ENCODE measurements at regions not wholly inside any gene's neighbourhood (a gene's known extent, or its start where the extent isn't known, plus 50 kb on each side); places are given as distances from the start of the nearest gene placed in this dataset.

DNA sequence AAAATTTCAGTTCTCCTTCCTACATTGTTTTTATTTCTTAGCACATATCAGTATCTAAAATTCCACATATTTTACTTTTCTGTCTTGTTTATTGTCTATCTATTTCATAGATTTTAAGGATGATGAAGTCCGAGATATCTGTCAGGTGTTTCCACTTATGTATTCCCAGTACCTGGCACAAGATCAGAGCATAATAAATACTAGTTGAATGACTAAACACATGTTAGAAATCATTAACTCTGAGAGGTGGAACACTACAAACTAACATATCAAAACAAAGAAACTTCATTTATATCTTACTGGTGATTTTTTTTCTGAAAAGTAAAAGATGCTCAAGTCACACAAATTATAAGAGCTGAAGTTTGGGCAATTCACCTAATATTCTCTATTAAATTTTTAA, 1208.3 kb downstream of the PCDH9 start:
- Histone ChIP-seq H3K9me3 (no peaks in the 10 kb centered on the region), H3K27me3 (replicated peaks; ENCODE audit: insufficient read depth) (no peaks in the 10 kb centered on the region), H3K4me3 (no peak overlapping the region), H3K4me1 (replicated peaks) (no peaks in the 10 kb centered on the region), H3K36me3 (no peaks in the 10 kb centered on the region), H3K27ac (no peak overlapping the region)
- 38% methylated on average over 1 of the region's 1 CpG for WGBS
- intact Hi-C loops (cut with DNase I), result no loop called here
- no peak for DNase-seq (ENCODE audit: low spot score)
- TF ChIP-seq POLR2AphosphoS5 (IDR thresholded peaks at IDR 0.05) (no peak), POLR2A (IDR thresholded peaks at IDR 0.05) (no peak)
- TF ChIP-seq, protein P1, sequence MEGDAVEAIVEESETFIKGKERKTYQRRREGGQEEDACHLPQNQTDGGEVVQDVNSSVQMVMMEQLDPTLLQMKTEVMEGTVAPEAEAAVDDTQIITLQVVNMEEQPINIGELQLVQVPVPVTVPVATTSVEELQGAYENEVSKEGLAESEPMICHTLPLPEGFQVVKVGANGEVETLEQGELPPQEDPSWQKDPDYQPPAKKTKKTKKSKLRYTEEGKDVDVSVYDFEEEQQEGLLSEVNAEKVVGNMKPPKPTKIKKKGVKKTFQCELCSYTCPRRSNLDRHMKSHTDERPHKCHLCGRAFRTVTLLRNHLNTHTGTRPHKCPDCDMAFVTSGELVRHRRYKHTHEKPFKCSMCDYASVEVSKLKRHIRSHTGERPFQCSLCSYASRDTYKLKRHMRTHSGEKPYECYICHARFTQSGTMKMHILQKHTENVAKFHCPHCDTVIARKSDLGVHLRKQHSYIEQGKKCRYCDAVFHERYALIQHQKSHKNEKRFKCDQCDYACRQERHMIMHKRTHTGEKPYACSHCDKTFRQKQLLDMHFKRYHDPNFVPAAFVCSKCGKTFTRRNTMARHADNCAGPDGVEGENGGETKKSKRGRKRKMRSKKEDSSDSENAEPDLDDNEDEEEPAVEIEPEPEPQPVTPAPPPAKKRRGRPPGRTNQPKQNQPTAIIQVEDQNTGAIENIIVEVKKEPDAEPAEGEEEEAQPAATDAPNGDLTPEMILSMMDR (IDR thresholded peaks at IDR 0.05), result no peak

DNA sequence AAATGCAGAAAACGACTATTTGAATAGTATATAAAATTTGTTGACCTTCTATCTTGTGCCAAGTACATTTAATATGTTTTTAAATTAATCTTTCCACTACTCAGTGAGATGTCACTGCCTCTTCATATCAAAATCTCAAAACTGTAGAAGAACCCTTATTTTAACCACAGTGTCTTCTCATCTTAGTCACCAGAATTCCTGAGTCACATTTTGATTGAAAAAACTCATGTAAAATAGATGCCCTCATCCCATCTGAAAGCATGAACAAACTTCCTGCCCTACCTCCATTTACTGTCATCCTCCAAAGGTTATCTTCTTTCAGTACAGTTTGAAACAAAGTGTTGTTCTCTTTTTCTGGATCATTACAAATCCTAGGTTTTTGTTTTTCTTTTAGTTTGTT, 1215.4 kb downstream of the PCDH9 start:
- no peaks in the 10 kb centered on the region for H3K9me3 ChIP-seq
- no peak for DNase-seq (ENCODE audit: low spot score)
- intact Hi-C loops (cut with DNase I), result no loop called here
- H3K4me3 ChIP-seq, result no peak overlapping the region
- H3K27me3 ChIP-seq (replicated peaks; ENCODE audit: insufficient read depth), result no peaks in the 10 kb centered on the region
- H3K36me3 ChIP-seq, result no peaks in the 10 kb centered on the region
- 40% methylated on average over 1 of the region's 1 CpG for WGBS
- no peaks in the 10 kb centered on the region for H3K4me1 ChIP-seq (replicated peaks)
- no peak overlapping the region for H3K27ac ChIP-seq
- no peak for TF ChIP-seq POLR2AphosphoS5 (IDR thresholded peaks at IDR 0.05)
- TF ChIP-seq, protein P1 (IDR thresholded peaks at IDR 0.05), result no peak
- no peak for TF ChIP-seq POLR2A (IDR thresholded peaks at IDR 0.05)

DNA sequence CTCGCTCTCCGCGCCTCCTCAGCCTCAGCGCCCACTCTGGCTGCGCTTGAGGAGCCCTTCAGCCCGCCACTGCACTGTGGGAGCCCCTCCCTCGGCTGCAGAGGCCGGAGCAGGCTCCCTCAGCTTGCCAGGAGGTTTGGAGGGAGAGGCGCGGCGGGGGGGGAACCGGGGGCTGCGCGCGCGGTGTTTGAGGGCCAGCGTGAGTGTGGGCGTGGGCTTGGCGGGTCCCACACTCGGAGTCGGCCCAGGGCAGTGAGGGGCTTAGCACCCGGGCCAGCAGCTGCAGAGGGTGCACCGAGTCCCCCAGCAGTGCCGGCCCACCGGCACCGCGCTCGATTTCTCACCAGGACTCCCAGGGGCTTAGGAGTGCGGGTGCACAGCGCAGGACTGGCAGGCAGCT, 1220.9 kb downstream of the PCDH9 start:
- TF ChIP-seq, protein P1 (IDR thresholded peaks at IDR 0.05), result no peak
- no peak for TF ChIP-seq POLR2AphosphoS5 (IDR thresholded peaks at IDR 0.05)
- no peak for TF ChIP-seq POLR2A (IDR thresholded peaks at IDR 0.05)
- 95% methylated on average over 30 of the region's 30 CpGs for WGBS

DNA sequence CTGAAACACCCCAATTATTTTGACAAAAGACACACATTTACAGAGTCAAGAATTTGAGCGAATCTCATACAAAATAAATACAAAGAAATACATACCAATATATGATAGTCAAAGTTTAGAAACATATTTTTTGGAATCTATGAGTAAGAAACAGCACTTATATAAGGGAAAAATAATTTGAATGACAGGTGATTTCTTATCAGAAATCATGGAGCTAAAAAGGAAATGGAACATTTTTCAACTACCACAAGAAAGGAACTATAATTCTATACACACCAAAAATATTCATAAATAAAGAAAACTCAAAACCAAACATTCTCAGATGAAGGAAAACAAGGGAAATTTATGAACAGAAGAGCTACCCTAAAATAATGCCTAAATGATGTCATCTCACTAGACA, 1226.6 kb downstream of the PCDH9 start:
- no peak for DNase-seq (ENCODE audit: low spot score)
- Histone ChIP-seq H3K36me3 (no peaks in the 10 kb centered on the region), H3K4me1 (replicated peaks) (no peaks in the 10 kb centered on the region), H3K9me3 (no peaks in the 10 kb centered on the region), H3K4me3 (no peak overlapping the region), H3K27me3 (replicated peaks; ENCODE audit: insufficient read depth) (no peaks in the 10 kb centered on the region), H3K27ac (no peak overlapping the region)
- intact Hi-C loops (cut with DNase I), result no loop called here
- WGBS, result 90% methylated on average over 1 of the region's 1 CpG
- TF ChIP-seq POLR2AphosphoS5 (IDR thresholded peaks at IDR 0.05) (no peak), POLR2A (IDR thresholded peaks at IDR 0.05) (no peak)
- TF ChIP-seq, protein P1 (IDR thresholded peaks at IDR 0.05), result no peak

More for the DNA sequence above, 1220.9 kb downstream of the PCDH9 start:
- H3K27me3 ChIP-seq (replicated peaks; ENCODE audit: insufficient read depth), result no peaks in the 10 kb centered on the region
- no peaks in the 10 kb centered on the region for H3K9me3 ChIP-seq
- H3K27ac ChIP-seq, result no peak overlapping the region
- no peak overlapping the region for H3K4me3 ChIP-seq
- DNase-seq (ENCODE audit: low spot score), result no peak
- no peaks in the 10 kb centered on the region for H3K4me1 ChIP-seq (replicated peaks)
- intact Hi-C loops (cut with DNase I), result no loop called here
- no peaks in the 10 kb centered on the region for H3K36me3 ChIP-seq

DNA sequence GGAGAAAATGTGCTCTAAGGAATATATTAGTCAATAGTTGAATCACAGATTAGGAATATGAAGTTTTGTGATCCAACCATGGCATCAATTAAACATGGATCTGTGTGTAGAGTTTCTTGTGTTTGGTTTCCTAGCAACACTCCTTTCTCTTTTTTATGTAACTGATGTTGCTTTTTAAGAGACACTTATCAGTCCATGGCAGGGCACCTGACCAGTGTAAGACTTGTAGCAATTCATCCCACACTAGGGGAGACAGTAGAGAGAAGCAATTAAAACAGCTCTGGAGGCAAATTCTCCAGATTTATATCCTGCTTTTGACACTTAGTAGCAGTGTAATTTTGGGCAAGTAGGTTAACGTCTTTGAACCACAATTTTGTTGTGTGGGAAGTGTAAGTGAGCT, 1229.0 kb downstream of the PCDH9 start:
- H3K4me1 ChIP-seq (replicated peaks), result no peaks in the 10 kb centered on the region
- no peaks in the 10 kb centered on the region for H3K9me3 ChIP-seq
- no peak overlapping the region for H3K4me3 ChIP-seq
- no peaks in the 10 kb centered on the region for H3K36me3 ChIP-seq
- 29% methylated on average over 1 of the region's 1 CpG for WGBS
- no peak overlapping the region for H3K27ac ChIP-seq
- TF ChIP-seq POLR2AphosphoS5 (IDR thresholded peaks at IDR 0.05) (no peak), POLR2A (IDR thresholded peaks at IDR 0.05) (no peak)
- TF ChIP-seq, protein P1 (IDR thresholded peaks at IDR 0.05), result no peak
- H3K27me3 ChIP-seq (replicated peaks; ENCODE audit: insufficient read depth), result no peaks in the 10 kb centered on the region
- intact Hi-C loops (cut with DNase I), result no loop called here
- no peak for DNase-seq (ENCODE audit: low spot score)

Measured in prostate gland (tissue), 2 donors.